Fibroblast of the aortic adventitia (primary cell): ENCODE measurements at regions not wholly inside any gene's neighbourhood (a gene's known extent, or its start where the extent isn't known, plus 50 kb on each side); places are given as distances from the start of the nearest gene placed in this dataset.

Experiments used
- DNase-seq: peaks from one replicate; pipeline ENCODE4 v3.0.0-alpha.2; 2010; ENCODE audit warnings: low read depth
- H3K4me3 ChIP-seq: 2 replicates; pipeline ENCODE4 v1.5.1; 2011; ENCODE audit warnings: low read depth, mild to moderate bottlenecking, control low read depth, low read length, moderate library complexity
- TF ChIP-seq, protein P1 (sequence below): IDR thresholded peaks from 2 replicates; pipeline ENCODE4 v1.5.1; 2011; ENCODE audit warnings: mild to moderate bottlenecking, low read length, control low read depth, inconsistent platforms; ENCODE audit not compliant: insufficient read depth

DNA sequence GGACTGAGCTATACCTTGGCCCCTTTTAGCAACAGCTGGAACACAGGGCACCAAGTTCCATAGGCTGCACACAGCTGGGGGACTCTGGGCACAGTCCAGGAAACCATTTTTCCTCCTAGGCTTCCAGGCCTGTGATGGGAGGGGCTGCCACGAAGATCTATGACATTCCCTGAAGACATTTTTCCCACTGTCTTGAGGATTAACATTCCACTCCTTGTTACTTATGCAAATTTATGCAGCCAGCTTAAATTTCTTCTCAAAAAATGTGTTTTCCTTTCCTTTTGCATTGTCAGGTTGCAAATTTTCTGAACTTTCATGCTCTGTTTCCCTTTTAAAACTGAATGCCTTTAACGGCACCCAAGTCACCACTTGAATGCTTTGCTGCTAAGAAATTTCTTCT lies 580.1 kb upstream of the FTMT start:
- TF ChIP-seq, protein P1, sequence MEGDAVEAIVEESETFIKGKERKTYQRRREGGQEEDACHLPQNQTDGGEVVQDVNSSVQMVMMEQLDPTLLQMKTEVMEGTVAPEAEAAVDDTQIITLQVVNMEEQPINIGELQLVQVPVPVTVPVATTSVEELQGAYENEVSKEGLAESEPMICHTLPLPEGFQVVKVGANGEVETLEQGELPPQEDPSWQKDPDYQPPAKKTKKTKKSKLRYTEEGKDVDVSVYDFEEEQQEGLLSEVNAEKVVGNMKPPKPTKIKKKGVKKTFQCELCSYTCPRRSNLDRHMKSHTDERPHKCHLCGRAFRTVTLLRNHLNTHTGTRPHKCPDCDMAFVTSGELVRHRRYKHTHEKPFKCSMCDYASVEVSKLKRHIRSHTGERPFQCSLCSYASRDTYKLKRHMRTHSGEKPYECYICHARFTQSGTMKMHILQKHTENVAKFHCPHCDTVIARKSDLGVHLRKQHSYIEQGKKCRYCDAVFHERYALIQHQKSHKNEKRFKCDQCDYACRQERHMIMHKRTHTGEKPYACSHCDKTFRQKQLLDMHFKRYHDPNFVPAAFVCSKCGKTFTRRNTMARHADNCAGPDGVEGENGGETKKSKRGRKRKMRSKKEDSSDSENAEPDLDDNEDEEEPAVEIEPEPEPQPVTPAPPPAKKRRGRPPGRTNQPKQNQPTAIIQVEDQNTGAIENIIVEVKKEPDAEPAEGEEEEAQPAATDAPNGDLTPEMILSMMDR, result no peak
- DNase-seq, result no peak
- H3K4me3 ChIP-seq, result no peak overlapping the region

DNA sequence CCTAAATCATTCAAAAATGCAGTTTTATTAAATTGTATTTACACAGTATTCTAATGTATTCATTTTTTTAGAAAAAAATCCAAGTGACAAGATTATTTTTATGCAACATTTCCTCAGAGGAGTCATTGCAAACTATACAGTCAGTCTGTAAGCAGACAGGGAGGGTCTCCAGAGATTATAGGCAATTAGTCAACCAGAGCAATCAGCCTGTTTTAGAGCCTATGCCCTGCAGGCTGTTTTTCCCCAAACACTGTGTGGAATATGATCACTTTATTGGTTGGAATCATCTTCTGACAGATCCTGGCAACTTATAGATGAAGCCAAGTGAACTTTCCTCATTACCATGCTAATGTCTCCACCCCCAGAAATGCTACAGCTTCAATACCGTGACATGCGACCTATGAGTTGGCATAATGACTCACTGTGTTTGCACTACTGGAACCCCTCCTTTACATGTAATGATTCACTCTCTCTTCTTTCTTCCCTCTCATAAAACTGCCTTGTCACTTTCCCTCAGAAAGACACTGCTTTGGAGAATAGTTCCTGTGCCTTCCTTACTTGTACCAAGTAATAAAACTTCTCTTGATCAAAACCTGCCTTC lies 577.7 kb upstream of the FTMT start:
- TF ChIP-seq, protein P1, result no peak
- no peak overlapping the region for H3K4me3 ChIP-seq
- peak; percentile 89 for DNase-seq

DNA sequence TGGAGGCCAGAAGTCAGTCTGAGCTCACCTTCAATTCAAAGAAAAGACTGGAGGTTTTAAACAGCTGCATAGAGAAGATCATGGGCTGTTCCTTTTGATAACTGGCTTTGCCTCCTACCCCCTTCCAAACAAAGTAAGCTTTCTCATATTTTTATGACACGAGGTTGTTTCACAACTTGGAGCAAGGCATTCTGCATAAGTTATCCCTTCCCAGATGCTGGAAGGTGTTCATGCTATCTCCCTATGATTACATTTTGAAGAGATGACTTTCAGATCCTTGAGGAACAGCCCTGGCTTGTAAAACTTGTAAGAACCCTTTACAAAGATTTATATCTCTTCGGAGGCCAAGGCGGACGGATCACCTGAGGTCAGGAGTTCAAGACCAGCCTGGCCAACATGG lies 571.9 kb upstream of the FTMT start:
- TF ChIP-seq, protein P1, result no peak
- H3K4me3 ChIP-seq, result no peak overlapping the region
- no peak for DNase-seq

DNA sequence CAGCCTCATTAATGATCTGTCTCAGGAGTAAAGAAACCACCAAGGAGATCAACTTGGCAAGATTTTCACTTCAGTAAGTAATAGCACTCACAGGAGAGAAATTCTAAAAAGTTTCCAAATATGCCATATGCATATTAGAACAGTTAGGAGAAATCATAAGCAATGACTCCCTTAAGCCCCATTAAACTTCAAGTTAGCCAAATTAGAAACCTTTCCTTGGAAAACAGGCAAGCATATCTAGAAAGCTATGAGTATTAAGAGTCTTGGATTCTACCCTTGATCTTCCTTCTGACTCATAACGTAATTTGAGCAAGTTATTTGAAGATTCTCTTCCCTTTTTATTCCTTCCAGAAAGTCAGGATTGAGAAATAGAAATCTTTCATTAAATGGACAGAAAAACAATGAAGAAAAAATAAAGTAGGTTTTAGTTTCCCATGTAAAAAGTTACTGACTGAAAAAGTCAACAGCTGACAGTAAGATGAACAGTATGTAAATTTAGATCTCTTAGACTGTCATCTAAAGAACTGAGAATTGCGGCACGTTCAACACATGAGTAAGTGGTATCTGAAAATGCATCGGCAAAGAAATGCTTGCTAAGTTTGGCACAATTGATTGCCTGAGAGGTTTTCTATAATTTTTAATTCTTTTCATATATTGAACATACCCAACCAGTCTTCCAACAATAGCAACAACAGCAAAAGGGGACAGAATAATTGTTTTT lies 565.7 kb upstream of the FTMT start:
- no peak overlapping the region for H3K4me3 ChIP-seq
- TF ChIP-seq, protein P1, result no peak
- peak; percentile 48 for DNase-seq

DNA sequence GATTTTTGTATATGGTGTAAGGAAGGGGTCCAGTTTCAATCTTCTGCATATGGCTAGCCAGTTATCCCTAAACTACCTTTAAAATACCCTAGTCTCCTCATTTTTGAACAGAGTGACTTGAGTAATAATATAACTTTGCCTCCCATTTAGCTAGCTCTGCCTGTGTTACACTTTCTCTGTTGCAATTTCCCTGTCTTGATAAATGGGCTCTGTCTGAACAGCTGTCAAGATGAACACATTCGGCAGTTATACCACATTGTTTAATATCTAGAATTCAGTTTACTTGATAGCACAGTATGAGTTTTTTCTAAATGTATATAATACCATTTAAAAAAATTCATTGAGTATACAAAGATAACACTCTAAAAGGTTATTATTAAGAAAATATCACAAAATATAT lies 562.9 kb upstream of the FTMT start:
- DNase-seq, result no peak
- TF ChIP-seq, protein P1, result no peak
- no peak overlapping the region for H3K4me3 ChIP-seq

DNA sequence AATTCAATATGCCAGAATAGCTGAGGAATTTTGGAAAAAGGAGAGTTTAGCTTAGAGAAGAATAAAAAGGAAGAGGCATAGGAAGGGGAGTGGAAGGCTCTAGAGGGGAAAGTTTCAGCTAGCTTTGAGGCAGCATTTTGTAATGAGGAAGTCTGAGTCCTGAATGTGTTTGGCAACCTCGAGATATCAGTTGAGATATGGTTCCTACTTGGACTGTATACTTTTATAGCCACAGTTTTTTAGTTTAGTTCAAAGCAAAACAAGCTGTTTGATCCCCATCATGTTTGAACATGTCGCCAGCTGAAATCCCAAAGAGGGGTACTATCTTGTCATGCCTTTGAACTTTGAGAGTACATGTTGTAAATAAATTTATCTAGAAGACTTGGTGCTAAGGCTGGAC lies 559.0 kb upstream of the FTMT start:
- DNase-seq, result no peak
- TF ChIP-seq, protein P1, result no peak
- H3K4me3 ChIP-seq, result no peak overlapping the region
